SK-MEL-5 (cell line): ENCODE measurements at regions not wholly inside any gene's neighbourhood (a gene's known extent, or its start where the extent isn't known, plus 50 kb on each side); places are given as distances from the start of the nearest gene placed in this dataset.
A peak's percentile ranks its signal among the peaks of the same experiment; 100 is the strongest.

Source experiments
- DNase-seq: peaks from one replicate; pipeline ENCODE4 v3.0.0-alpha.2; 2016; ENCODE audit warnings: low read depth, low spot score
- in situ Hi-C: cut with HindIII; loops from 2 replicates; pipeline ENCODE4 v1.10.0; 2016; ENCODE audit warnings: low sequenced_read_pairs, high pct_unique_total_duplicates, low pct_unique_long_range_greater_than_20kb

- no peak for DNase-seq
- in situ Hi-C loops, result no loop called here
Measured at GRCh38 chr2:3138621-3139020, 239.0 kb downstream of the EIPR1 start.

GRCh38 chr2:3137651-3138300 is 239.8 kb downstream of the EIPR1 start:
- no peak for DNase-seq
- in situ Hi-C loops, result no loop called here

- no peak for DNase-seq
- in situ Hi-C loops, result no loop called here
Measured at GRCh38 chr2:3135676-3136075, 241.9 kb downstream of the EIPR1 start.

- in situ Hi-C loops, result no loop called here
- DNase-seq, result peak; percentile 53
Measured at GRCh38 chr2:3134026-3134571, 243.5 kb downstream of the EIPR1 start.

GRCh38 chr2:3132966-3133365 is 244.7 kb downstream of the EIPR1 start:
- no peak for DNase-seq
- in situ Hi-C loops, result no loop called here

- no peak for DNase-seq
- in situ Hi-C loops, result no loop called here
Measured at GRCh38 chr2:3132466-3132865, 245.2 kb downstream of the EIPR1 start.

GRCh38 chr2:3131636-3132326 is 245.8 kb downstream of the EIPR1 start:
- DNase-seq, result no peak
- in situ Hi-C loops, result no loop called here

GRCh38 chr2:3130889-3131635 is 246.6 kb downstream of the EIPR1 start:
- no peak for DNase-seq
- in situ Hi-C loops, result no loop called here

GRCh38 chr2:3130444-3130843 is 247.2 kb downstream of the EIPR1 start:
- in situ Hi-C loops, result no loop called here
- DNase-seq, result no peak

- DNase-seq, result no peak
- in situ Hi-C loops, result no loop called here
Measured at GRCh38 chr2:3129867-3130266, 247.8 kb downstream of the EIPR1 start.

GRCh38 chr2:3128786-3129185 is 248.8 kb downstream of the EIPR1 start:
- in situ Hi-C loops, result no loop called here
- DNase-seq, result no peak

- in situ Hi-C loops, result no loop called here
- no peak for DNase-seq
Measured at GRCh38 chr2:3127710-3128109, 249.9 kb downstream of the EIPR1 start.

- DNase-seq, result no peak
- in situ Hi-C loops, result no loop called here
Measured at GRCh38 chr2:3126911-3127621, 250.6 kb downstream of the EIPR1 start.

- in situ Hi-C loops, result no loop called here
- DNase-seq, result peak; percentile 37
Measured at GRCh38 chr2:3126171-3126910, 251.3 kb downstream of the EIPR1 start.

GRCh38 chr2:3125761-3126130 is 251.9 kb downstream of the EIPR1 start:
- no peak for DNase-seq
- in situ Hi-C loops, result no loop called here

- DNase-seq, result no peak
- in situ Hi-C loops, result no loop called here
Measured at GRCh38 chr2:3125001-3125760, 252.4 kb downstream of the EIPR1 start.

- in situ Hi-C loops, result no loop called here
- DNase-seq, result no peak
Measured at GRCh38 chr2:3122525-3122924, 255.1 kb downstream of the EIPR1 start.
